GM21381 (cell line): ENCODE measurements at regions not wholly inside any gene's neighbourhood (a gene's known extent, or its start where the extent isn't known, plus 50 kb on each side); places are given as distances from the start of the nearest gene placed in this dataset.

Experiments used
- ATAC-seq: cut with Tn5 transposase; IDR thresholded peaks from one replicate; pipeline ENCODE4 v1.9.1; 2021; ENCODE audit warnings: mild to moderate bottlenecking, moderate library complexity; ENCODE audit not compliant: unreplicated experiment

GRCh38 chrX:121987163-121987562 is 939.8 kb downstream of the GLUD2 start:
- no peak for ATAC-seq

- no peak for ATAC-seq
These were observed 940.4 kb downstream of the GLUD2 start for GRCh38 chrX:121987835-121988234.

DNA sequence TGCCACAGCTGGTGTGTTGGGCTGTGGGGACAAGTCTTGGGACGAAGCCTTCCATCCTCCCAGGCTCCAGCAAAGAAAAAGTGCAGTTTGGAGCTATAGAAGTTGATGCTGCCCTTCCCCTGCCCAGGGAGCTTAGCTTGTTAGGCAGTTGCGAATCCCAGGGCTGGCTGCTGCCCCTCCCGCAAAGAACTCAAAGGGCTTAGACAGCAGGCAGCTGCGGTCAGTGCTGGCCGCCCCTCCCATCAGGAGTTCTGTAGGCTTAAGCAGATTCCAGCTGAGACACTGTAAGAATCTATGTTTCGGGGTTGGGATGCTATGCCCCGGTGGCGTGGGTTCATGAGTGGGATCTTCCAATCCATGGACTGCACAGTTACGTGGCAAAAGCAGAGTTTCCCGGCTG is 956.7 kb downstream of the GLUD2 start:
- no peak for ATAC-seq

- no peak for ATAC-seq
These were observed 979.3 kb downstream of the GLUD2 start for GRCh38 chrX:122026665-122027064.

DNA sequence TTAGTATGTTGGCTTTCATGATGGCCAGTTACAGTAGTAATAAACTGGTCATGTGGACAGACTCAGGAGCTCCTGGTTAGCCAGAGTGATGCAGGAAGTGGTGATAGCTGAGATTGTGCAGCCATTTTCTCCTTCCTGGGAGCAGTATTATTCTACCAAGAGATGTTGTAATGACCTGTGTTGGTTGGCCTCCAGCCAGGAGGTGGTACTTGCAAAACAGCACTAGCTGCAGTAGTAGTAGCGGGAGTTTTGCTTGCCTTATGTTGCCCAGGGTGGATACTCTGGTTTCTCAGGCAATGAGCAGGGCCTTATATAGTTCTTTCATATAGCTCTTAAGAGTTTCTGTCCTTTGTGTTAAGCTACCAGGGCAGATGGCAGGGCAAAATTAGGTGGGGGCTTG is 998.8 kb downstream of the GLUD2 start:
- ATAC-seq = no peak

- no peak for ATAC-seq
These were observed 999.4 kb downstream of the GLUD2 start for GRCh38 chrX:122046815-122047214.

- no peak for ATAC-seq
These were observed 999.9 kb downstream of the GLUD2 start for GRCh38 chrX:122047261-122047660.

DNA sequence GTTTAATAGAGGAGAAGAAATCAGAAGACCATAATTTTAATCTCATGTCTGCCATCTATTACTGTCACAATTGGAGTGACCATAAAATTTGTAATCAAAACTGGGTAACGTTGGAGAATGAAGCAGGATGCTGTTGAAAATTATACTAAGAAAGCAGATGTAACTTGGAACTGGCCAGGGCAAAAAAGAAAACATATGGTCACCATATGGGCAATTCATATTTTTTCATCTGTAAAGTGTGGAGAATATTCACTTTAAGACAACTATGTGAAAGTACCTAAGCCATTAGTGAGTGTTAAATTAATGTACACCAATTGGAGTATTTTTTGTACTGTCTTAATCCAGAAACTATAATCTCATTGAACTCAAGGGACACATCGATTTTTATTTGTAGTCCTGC is 1008.0 kb downstream of the GLUD2 start:
- ATAC-seq = no peak

GRCh38 chrX:122055979-122056715 is 1008.7 kb downstream of the GLUD2 start:
- no peak for ATAC-seq

DNA sequence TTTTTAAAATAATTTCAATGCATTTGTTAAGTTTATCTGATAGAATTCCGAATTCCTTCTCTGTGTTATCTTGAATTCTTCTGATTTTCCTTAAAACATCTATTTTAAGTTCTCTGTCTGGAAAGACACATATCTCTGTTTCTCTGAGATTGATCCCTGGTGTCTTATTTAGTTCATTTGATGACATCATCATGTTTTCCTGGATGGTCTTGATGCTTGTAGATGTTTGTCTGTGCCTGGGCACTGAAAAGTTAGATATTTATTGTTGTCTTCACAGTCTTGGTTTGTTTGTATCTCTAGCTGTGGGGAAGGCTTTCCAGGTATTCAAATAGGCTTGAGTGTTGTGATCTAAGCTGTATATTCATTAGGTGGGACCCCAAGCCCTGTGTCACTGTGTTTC is 1028.8 kb downstream of the GLUD2 start:
- ATAC-seq = no peak

GRCh38 chrX:122078079-122078478 is 1030.7 kb downstream of the GLUD2 start:
- ATAC-seq = no peak

DNA sequence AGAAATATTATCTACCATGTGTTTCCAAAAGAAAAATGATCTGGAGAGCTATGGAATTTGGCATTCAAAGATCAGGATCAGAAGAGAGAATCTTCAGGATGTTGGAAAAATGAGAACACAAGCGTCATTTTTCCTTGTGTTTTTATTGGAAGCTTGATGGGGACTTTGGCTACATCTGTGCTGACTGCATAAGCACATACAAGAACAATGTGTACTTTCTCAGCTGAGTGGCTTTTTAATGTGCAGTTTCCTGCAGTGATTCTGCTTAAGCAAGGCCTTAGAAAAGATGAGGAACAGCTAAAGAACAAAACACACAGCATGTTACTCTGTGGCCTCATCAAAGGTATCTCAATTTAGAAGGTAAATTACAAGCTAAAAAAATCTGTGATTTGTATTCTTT is 1039.9 kb downstream of the GLUD2 start:
- no peak for ATAC-seq

DNA sequence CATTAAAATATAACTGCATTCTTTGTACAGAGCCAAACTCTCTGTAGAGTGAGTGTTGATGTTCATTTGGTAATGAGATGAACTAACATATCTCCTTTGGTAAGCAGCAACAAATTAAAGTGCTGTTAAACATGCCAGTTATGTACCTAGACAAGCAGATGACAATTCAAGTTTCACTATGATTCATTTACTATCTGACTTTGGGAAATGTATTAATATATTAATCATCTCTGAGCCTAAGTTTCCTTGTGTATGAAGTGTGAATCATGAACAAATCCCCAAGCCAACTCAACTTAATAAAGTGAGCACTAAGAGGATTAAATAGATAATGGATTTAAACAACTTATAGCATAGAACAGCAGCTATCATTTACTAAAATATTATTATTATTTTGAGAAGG is 1044.2 kb downstream of the GLUD2 start:
- ATAC-seq = no peak

GRCh38 chrX:122092360-122092759 is 1045.0 kb downstream of the GLUD2 start:
- no peak for ATAC-seq

DNA sequence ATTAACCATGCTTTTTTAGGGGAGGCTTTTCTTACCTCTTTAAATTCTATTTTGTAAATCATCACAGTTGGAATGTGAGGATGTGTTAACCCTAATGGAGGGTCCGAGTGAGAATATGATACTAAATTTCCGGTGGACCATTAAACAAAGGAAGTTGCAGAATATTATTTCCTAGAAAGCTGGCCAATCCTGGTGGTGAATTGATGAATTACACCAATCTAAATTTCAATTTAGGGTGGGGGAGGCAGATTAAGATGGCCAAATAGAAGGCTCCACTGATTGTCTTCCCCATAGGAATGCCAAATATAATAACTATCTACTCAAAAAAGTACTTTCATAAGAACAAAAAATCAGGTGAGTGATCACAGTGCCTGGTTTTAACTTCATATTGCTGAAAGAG is 1045.6 kb downstream of the GLUD2 start:
- ATAC-seq = no peak

DNA sequence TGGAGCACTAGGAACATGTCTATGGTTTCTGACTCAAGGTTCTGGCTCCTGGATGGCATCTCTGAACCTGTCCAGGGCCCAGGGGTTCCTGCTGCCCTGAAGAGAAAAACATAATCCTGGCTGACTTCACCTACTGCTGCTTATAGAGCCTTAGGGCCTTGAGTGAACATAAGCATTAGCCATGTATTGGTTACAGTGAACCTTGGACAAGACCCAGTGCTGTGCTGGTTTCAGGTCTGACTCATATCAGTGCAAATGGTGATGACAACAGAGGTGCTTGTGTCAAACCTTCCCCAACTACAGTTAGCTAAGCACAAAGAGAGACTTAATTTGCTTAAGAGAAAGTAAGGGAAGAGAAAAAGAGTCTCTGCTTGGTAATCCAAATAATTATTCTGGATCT is 1047.2 kb downstream of the GLUD2 start:
- ATAC-seq = no peak

DNA sequence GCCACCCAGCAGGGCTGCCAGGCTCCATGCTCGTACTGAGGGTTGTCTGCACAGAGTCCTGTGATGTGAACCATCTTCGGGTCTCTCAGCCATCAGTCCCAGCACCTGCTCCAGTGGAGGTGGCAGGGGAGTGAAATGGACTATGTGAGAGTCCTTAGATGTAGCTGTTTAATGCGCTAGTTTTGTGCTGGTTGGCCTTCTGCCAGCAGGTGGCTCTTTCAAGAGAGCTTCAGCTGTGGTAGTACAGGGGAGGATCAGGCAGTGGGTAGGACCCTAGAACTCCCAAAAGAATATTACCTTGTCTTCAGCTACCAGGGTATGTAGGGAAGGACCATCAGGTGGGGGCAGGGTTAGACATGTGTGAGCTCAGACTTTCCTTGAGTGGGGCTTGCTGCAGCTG is 1066.0 kb downstream of the GLUD2 start:
- no peak for ATAC-seq

- ATAC-seq = no peak
These were observed 1066.5 kb downstream of the GLUD2 start for GRCh38 chrX:122113896-122114295.

DNA sequence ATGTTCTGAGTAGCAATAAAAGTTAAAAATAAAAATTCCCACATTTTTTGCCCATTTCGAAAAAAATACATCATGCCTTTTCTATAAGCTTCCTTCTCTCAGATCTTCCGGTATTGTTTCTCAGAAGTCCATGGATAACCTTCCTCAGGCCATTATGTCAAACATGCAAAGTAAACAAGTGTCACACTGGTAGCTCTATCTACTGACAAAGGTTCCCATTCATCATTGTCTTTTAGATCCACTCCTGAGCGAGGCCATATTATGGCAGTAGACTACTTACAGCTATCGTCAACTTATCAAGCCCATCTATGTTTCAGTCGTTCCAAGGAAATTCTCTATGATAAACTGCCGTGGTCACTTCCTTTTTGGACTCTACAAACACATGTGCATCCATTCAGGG is 1068.2 kb downstream of the GLUD2 start:
- ATAC-seq = no peak

- no peak for ATAC-seq
These were observed 1064.7 kb upstream of the GRIA3 start for GRCh38 chrX:122119361-122119760.

GRCh38 chrX:122122274-122122673 is 1061.8 kb upstream of the GRIA3 start:
- no peak for ATAC-seq

- no peak for ATAC-seq
These were observed 1050.6 kb upstream of the GRIA3 start for GRCh38 chrX:122133478-122133877.

DNA sequence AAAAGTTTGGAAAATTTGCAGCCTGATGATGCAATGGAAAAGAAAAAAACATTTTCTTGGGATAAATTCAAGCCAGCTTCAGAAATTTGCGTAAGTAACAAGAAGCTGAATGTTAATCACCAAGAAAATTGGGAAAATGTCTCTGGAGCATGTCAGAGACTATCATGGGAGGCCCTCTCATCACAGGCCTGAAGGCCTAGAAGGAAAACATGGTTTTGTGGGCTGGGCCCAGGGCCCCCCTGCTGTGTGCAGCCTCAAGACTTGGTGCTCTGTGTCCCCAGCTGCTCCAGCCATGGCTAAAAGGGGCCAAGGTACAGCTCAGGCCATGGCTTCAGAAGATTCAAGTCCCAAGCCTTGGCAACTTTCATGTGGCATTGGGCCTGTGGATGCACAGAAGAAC is 1049.8 kb upstream of the GRIA3 start:
- ATAC-seq = no peak
